ENCODE measurements at regions not wholly inside any gene's neighbourhood (a gene's known extent, or its start where the extent isn't known, plus 50 kb on each side); places are given as distances from the start of the nearest gene placed in this dataset.

- no peak for DNase-seq (ENCODE audit: extremely low read depth, low read depth)
These were observed 87.0 kb downstream of the CD164 start for GRCh38 chr6:109295109-109295773.

GRCh38 chr6:109292983-109293586 is 89.2 kb downstream of the CD164 start:
- TF ChIP-seq CTCF (IDR thresholded peaks at IDR 0.05; ENCODE audit: low read depth, low read length), result no peak
- DNase-seq (ENCODE audit: extremely low read depth, low read depth), result no peak

More at GRCh38 chr6:109295109-109295773, 87.0 kb downstream of the CD164 start:
- no peak for TF ChIP-seq CTCF (IDR thresholded peaks at IDR 0.05; ENCODE audit: low read depth, low read length)

- no peak for DNase-seq (ENCODE audit: extremely low read depth, low read depth)
- no peak for TF ChIP-seq CTCF (IDR thresholded peaks at IDR 0.05; ENCODE audit: low read depth, low read length)
These were observed 89.8 kb downstream of the CD164 start for GRCh38 chr6:109292420-109292819.

- DNase-seq (ENCODE audit: extremely low read depth, low read depth), result no peak
- TF ChIP-seq CTCF (IDR thresholded peaks at IDR 0.05; ENCODE audit: low read depth, low read length), result no peak
These were observed 90.4 kb downstream of the CD164 start for GRCh38 chr6:109291902-109292301.

GRCh38 chr6:109290143-109290931 is 91.9 kb downstream of the CD164 start:
- TF ChIP-seq CTCF (IDR thresholded peaks at IDR 0.05; ENCODE audit: low read depth, low read length), result no peak
- no peak for DNase-seq (ENCODE audit: extremely low read depth, low read depth)

GRCh38 chr6:109285366-109285765 is 96.9 kb downstream of the CD164 start:
- no peak for TF ChIP-seq CTCF (IDR thresholded peaks at IDR 0.05; ENCODE audit: low read depth, low read length)

GRCh38 chr6:109284675-109285074 is 97.6 kb downstream of the CD164 start:
- TF ChIP-seq CTCF (IDR thresholded peaks at IDR 0.05; ENCODE audit: low read depth, low read length), result no peak
- DNase-seq (ENCODE audit: extremely low read depth, low read depth), result no peak

More at GRCh38 chr6:109285366-109285765, 96.9 kb downstream of the CD164 start:
- DNase-seq (ENCODE audit: extremely low read depth, low read depth), result no peak

Data from AG09319 (cell line).